Inflammatory macrophage (primary cell): ENCODE measurements at regions not wholly inside any gene's neighbourhood (a gene's known extent, or its start where the extent isn't known, plus 50 kb on each side); places are given as distances from the start of the nearest gene placed in this dataset.
A peak's percentile ranks its signal among the peaks of the same experiment; 100 is the strongest.
"Not testable (repeated sequence)": the region's sequence is repeated elsewhere in the genome, so short reads cannot be mapped to it uniquely, and the experiment has no call there.

ENCODE experiments used
- DNase-seq, 2 donors: peaks; one replicate each; pipeline ENCODE4 v3.0.0-alpha.2; 2020 to 2022

DNA sequence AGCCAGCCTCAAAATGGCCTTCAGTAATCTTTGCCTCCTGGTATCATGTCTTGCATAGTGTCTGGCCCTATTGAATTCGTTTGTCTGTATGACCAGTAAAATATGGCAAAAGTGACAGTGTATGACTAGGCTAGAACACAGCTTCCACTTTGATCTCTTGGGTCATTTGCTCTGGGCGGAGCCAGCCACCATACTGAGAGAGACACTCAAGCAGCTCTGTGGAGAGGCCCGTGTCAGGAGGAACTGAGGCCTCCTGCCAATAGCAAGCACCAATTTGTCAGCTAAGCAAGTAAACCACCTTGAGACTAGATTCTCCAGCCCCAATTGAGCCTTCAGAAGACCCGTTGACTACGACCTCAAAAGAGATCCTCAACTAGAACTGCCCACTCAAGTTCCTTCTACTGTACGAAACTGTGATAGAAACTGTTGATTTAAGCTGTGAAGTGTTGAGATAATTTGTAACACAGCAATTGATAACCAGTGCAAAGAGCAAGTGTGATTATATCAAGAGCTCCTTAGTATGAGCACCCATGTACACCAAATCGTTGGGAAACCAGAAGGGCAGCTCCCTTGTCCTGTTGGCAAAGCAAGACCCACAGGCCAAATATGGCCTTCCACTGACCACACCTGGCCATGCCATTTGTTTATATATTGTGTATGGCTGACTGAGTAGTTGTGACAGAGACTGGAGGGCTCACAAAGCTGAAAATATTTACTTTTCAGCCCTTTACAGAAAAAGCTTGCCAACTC lies 52.7 kb upstream of the SERBP1 start:
- no peak for DNase-seq

DNA sequence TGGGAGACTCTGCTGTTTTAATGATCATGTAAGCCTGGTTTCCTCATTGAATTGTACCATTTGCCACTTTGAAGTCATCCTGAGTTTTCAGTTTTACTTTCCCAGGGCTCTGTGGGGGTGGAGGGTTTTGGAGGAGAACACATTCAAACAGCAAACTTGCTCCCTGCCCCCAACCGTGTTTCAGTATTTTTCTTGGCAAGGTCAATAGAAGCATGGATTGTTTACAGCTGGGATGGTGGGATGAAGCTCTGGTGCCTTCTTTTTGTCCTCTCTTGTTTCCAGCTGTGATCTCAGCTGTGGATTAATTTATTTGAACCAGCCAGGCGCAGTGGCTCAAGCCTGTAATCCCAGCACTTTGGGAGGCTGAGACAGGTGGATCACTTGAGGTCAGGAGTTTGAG lies 54.3 kb upstream of the SERBP1 start:
- no peak for DNase-seq

DNA sequence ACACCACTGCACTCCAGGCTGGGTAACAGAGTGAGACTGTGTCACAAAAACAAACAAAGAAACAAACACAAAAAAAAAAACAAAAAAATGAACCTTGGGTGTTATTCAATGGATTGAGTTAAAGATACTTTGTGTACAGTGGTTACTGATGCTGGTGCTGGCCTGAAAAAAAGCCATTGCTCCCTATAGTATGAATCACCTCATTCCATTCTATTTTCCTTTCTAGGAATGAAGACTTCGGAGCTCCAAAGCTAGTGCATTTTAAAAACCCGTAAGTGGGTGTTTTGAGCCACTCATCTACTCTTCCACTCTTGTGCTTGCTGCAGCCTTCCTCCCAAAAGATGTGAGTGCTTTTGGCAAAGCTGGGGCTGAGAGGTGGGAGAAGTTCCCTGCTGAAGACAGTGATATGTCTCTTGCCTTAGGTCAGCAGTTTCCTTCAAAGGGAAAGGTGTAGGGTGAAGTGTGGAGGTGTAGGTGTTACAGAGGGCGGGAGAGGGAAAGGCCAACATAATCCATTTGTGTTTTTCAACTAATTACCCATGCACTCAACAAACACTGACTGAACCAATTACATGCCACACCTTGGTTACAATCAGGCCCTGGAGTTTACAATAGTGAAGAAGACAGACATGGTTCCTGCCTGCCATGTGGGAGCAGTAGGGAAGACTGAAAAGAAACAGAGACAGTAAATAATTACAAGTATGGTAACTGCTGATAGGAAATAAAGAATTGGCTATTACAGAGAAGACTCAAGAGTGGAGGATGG lies 55.0 kb upstream of the SERBP1 start:
- DNase-seq: no peak

DNA sequence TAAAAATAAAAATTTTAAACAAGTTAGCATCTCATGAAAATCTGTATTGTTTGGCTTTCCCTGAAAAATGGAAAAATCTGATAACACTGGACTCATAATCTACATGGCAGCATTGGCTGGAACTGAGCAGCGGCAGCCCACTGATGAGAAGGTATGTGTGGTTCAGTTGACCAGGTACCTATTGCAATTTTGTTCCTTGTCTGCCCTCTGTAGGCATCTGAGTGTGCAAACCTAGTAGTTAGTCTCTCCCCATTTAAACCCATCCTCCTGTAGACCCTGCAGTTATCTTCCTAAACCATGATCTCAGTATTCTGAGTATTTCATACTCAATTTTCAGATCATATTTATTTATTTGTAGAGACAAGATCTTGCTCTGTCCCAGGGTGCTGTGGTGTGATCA lies 59.4 kb upstream of the SERBP1 start:
- no peak for DNase-seq

DNA sequence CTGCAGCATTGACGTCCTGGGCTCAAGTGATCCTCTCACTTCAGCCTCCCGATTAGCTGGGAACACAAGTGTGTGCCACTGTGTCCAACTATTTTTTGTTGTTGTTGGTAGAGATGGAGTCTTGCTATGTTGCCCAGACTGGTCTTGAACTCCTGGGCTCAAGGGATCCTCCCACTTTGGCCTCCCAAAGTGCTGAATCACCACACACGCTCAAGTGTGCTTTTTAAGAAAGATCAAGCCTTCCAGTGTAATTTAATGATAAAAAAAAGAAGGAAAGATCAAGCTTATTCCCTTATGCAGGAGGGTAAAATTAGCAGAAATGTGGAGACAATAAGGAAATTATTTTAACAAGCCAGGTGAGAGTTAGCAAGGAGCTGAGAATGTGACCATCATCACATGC lies 61.1 kb upstream of the SERBP1 start:
- DNase-seq: no peak

DNA sequence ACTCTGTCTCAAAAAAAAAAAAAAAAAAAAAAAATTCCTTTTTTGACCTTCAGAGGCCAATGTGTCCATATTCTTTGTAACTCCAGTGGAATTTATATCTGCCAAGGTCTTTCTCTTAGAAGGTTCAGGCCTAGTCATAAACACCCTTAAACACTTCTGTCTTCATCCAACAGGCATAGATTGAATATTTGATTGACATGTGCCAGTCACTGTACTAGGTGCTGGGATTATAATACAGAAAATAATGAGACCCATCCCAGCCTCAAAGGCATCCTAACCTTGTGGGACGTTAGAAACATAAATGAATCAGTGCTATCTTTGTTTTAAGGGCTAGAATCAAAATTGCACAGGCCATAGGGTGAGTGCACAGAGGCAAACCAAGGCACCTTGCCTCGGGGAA lies 62.9 kb upstream of the SERBP1 start:
- DNase-seq: no peak

DNA sequence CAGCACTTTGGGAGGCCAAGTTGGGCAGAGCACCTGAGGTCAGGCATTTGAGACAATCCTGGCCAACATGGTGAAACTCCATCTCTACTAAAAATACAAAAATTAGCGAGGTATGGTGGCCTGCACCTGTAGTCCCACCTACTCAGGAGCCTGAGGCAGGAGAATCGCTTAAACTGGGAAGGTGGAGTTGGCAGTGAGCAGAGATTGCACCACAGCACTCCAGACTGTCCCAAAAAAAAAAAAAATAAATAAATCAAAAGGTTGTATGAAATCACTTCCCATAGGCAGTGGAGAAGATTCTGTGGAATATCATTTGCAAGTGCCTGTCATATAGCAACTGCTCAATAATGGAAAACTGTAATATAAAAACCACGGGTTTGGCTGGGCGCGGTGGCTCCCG lies 65.1 kb upstream of the SERBP1 start:
- DNase-seq: no peak

DNA sequence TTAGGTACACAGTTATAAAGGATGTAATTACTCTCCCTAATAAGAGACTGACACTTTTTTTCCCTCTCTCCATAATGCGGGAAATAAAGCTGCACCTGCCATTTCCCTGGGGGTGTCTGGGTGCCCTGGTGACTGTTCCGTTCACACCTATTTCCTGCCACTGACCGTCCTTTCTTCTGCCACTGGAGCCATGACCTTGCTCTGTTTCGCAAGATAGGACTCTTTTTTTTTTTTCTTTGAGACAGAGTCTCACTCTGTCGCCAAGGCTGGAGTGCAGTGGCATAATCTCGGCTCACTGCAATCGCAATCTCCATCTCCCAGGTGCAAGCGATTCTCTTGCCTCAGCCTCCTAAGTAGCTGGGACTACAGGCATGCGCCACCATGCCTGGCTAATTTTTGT lies 66.1 kb upstream of the SERBP1 start:
- DNase-seq: no peak

DNA sequence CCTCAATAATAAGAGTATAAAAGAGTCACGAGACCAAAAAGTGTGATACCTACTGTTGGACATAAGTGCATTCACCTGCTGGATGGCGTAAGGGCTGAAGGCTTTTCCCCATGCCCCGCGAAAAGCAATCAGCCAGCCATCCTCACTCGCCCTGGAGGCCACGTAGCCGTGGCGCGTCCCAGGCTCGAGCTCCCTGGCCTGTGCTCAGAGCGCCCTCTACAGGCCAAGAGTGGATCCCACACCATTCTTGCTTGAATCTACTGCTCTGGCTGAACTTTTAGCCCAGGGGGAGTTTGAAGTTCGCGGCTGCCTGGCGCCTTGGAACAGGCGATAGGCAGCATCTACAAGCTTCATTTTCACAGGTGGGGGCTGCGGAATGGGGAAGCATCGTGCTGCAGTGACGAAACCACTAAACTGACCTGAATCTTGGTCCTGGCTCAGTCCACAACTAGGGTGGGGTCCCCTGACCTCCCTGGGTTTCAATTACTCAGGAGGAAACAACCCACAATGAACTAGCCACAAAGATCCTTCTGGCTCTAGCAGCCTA lies 70.3 kb upstream of the SERBP1 start:
- peak; percentile 86 for DNase-seq

DNA sequence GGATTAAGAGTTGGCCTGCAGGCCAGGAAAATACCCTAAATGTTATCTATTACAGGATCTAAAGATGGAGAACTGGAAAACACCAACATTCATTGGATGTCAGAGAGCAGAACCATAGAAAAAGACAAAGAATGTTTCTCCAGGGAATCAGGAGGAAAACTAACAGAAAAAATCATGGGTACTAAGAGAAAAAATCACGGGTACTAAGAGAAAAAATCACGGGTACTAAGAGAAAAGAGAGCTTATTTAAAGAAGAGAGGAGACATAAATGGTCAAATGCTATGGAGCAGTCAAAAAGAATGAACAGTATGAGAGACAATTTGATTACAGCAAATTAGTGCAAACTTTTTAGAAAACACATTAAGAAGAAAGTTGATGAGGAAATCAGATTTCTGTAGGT lies 73.8 kb upstream of the SERBP1 start:
- no peak for DNase-seq

DNA sequence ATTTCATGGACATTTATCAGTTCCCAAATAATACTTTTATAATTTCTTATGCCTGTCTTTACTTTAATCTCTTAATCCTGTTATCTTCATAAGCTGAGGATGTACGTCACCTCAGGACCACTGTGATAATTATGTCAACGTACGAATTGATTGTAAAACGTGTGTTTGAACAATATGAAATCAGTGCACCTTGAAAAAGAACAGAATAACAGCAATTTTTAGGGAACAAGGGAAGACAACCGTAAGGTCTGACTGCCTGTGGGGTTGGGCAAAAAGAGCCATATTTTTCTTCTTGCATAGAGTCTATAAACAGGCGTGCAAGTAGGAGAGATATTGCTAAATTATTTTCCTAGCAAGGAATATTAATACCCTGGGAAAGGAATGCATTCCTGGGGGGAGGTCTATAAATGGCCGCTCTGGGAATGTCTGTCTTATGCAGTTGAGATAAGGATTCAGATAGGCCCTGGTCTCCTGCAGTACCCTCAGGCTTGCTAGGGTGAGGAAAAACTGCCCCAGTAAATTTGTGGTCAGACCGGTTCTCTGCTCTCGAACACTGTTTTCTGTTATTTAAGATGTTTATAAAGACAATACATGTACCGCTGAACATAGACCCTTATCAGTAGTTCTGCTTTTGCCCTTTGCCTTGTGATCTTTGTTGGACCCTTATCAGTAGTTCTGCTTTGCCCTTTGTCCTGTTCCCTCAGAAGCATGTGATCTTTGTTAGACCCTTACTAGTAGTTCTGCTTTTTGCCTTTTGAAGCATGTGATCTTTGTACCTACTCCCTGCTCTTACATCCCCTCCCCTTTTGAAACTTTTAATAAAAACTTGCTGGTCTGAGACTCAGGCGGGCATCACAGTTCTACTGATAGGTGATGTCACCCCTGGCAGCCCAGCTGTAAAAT lies 83.4 kb upstream of the SERBP1 start:
- DNase-seq: not testable (repeated sequence)

DNA sequence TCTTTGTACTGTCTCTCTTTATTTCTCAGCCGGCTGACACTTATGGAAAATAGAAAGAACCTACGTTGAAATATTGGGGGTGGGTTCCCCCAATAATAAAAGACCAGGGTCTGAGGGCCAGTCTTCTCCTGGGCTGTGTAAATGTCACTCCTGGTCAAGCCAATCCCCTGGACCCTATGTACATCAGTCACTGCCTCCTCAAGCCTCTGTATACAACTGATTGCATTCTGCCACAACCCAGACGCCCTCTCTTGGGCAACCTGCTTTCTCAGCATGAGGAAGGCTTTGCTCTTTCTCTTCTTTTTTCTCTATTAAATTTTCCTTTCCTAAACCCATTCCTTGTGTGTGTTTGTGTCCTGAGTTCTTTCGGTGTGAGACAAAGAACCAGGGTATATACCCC lies 84.1 kb upstream of the SERBP1 start:
- DNase-seq: no peak

DNA sequence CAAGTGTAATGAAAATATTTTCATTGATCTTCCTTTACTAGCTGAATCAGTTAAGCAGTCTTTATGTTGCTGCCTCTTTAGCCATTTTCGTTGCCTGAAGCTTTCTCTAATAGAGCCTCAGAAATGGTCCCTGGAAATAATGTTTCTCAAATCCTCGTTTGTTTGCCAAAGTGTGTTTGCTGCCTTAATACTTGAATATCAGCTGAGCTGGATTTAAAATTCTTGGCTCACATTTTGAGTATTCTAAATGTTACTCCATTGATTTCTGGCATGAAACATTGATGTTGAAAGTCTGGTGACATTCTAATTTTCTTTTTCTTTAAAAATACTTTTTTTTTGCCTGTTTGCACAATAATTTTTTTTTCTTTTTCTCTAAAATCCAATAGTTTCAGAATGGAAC lies 84.6 kb upstream of the SERBP1 start:
- no peak for DNase-seq

DNA sequence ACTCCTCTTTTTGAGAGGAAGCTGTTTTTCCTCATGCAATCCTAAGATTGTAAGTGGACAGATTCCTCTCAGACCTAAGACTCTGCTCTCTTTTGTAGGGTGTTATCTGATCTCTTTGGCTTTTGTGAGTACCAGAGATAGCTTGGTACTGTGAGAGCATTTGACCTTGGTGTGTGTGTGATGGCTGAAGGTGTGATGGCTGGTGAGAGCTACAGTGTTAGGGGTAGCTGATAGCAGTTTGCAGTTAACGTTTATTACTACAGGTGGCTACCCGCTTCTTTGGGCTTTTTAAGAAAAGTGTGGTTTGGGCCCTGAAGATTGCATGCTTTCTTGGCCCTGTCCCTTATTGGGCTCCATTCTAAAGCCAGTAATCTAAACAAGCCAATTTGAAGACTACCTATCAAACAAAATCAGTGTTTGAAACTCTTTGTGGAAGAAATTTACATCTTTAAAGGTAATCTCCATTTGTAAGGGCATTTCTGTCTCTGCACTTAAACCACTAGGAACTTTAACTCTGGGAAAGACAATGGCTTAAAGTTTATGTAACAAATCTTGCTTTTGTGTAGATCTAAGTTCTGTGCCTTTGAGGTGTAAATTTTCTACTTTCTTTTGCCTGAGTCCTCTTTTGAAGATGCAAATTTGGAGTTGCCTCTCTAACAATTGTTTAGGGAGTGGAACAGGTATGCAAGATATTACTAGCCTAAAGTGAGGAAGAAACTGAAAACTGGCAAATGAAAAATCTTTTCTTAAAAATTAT lies 85.3 kb upstream of the SERBP1 start:
- DNase-seq: no peak

DNA sequence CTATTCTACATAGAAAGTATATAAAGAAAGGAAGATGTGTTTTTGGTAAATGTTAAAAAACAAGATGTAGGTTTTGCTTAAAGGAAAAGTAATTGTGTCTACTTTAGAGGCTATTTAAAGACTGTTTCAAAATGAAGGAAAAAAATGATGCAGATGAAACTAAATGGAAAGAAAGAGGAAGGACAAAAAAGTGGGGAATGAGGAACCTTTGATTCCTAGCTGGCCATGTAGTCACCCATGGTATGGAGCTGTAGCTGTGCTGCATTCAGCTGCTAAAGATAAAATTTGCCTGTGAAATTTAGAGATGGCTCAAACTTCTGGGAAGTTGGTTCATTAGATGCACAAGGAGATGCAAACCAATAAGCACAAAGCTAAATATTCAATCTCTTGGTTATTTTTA lies 86.8 kb upstream of the SERBP1 start:
- peak; percentile 15 to 30 for DNase-seq

DNA sequence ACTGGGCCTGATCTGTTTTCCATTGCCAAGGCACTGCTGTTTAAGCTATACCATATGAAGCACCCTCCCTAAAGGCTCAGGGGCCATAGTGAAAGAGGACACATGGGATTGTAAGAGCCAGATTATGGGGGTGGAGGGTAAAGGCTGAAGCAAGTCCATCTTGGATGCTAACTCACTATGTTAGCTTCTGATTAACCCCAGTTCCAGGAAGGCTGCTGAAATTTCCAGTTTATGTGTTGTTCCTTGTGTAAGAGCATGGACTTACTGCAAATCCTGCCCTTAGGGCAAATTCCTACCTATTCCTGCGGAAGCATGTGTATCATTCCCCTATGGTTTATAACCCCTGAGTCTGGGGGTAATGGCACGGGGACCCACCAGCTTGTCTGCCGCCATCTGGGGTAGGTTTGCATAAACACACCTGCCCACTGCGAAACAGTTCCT lies 91.8 kb upstream of the SERBP1 start:
- no peak for DNase-seq

DNA sequence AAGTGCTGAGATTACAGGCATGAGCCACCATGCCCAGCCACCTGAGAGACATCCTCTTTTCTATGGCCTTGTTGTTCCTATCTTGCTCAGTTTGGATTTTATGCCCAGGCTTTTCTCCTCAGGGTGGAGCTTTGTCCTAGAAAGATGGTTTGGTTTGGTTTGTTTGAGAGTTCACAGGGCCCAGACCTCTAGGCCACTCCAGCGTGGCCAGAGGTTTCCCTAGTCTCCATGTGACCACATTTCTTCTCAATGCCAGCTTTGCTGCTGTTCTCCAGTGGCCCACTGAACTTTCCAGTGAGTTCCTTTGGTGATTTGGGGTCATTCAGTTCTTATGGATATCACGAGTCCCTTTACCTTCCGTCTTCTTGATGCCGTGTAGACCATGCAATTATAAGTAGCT lies 92.6 kb upstream of the SERBP1 start:
- no peak for DNase-seq

DNA sequence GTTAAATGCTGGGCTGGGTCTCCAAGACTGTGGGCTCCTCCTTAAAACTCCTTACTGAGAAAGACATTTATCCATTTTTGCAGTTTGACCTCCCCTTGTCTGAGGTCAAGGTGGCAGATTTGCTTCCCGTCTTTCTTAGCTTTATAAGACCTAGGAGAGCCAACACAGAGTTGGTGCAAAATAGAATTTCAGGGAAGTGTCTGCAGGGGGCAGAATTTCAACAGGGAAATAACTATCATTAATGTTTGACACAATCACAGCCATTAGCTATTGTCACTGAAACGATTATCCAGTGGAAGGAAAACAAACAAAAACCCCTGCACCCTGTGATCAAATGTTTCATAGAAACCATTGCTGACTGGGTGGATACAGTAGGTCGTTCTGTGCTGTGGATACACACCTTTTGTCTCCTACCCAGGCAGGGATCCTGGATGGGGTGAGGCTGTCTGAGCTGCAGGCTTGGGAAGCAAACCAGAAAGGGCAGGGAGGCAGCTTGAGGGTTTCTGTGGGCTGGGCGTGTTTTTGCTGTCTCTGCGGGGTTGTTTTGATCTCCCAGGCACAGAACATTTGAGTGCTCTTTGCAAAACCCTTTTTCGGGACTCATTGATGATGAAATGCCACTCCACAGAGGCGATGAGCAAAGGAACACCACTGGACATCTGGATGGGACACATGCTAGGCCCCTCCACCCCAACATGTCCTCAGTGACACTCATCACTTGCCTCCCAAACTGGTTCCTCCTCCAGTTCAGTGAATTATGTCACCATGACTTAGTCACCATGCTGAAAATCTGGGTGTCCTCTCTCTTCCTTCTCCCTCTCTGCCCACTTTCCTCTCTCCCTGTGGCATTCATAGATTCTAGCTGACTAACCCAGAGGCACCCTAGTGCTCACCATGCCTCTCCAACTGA lies 94.2 kb upstream of the SERBP1 start:
- peak; percentile 45 to 57 for DNase-seq

DNA sequence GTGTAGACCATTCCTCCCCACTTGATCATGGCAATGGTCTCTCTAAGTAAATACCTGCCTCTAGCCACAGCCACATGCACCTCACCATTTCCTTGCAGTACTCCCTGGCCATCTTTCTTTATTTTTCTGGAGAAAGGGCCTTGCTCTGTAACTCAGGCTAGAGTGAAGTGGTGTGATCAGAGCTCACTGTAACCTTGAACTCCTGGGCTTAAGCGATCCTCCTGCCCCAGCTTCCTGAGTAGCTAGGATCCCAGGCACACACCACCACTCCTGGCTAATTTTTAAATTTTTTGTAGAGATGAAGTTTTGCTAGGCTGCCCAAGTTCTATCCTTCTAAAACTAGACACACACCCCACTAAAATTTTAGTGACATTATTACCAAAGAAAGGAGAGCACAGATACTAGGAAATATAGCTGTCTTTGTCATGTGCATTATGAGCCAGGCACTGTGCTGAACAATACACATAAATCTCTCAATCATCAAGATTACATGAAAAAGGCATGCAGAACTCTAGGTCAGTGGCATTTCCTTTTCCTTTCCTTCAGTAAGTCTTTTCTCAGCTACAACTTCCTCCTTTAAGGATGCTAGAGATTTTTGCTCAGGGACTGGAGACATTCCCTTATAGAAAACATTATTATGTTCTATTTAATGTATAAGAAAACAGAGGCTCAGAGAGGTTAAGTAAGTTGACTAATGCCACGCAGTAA lies 95.0 kb upstream of the SERBP1 start:
- DNase-seq: no peak

DNA sequence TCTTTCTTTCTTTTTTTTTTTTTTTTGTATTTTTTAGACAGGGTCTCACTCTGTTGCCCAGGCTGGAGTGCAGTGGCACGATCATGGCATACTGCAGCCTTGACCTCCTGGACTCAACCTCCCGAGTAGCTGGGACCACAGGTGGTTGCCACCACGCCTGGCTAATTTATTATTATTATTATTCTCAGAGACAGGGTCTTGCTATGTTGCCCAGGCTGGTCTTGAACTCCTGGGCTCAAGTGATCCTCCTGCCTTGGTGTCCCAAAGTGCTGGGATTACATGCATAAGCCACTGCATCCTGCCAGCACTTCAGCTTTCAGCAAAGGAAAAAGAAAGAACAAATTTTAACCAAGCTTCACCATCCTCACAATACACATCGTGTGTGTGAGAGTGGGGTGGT lies 97.9 kb upstream of the SERBP1 start:
- no peak for DNase-seq
